K562 (cell line): ENCODE measurements at regions not wholly inside any gene's neighbourhood (a gene's known extent, or its start where the extent isn't known, plus 50 kb on each side); places are given as distances from the start of the nearest gene placed in this dataset.

ENCODE experiments used
- DIDO1 ChIP-seq: fragments of 450-650 bp; IDR thresholded peaks from 2 replicates; pipeline ENCODE4 v1.6.1; 2016; ENCODE audit warnings: low read depth, missing biosample characterization, missing genetic modification characterization
- EP300 ChIP-seq: IDR thresholded peaks from 2 replicates; pipeline ENCODE4 v1.6.1; 2012; ENCODE audit warnings: low read length, improper control_type of control experiment
- HMG20A ChIP-seq: fragments of 450-650 bp; formaldehyde crosslinking; conservative IDR thresholded peaks from 2 replicates; pipeline ENCODE4 v1.4.0; 2020; ENCODE audit warnings: mild to moderate bottlenecking, mixed read lengths
- LEF1 ChIP-seq: fragments of 450-650 bp; IDR thresholded peaks from 2 replicates; pipeline ENCODE4 v1.6.1; 2016; ENCODE audit warnings: mild to moderate bottlenecking
- NFYB ChIP-seq: IDR thresholded peaks from 2 replicates; pipeline ENCODE4 v1.6.1; 2011; ENCODE audit warnings: mild to moderate bottlenecking, moderate library complexity; ENCODE audit not compliant: insufficient read length; ENCODE audit errors: extremely low read depth
- SMAD3 ChIP-seq: fragments of 450-650 bp; formaldehyde crosslinking; conservative IDR thresholded peaks from 2 replicates; pipeline ENCODE4 v1.4.0; 2020; ENCODE audit warnings: mild to moderate bottlenecking
- ZBTB17 ChIP-seq: fragments of 450-650 bp; formaldehyde crosslinking; IDR thresholded peaks from 2 replicates; pipeline ENCODE4 v1.4.0; 2020; ENCODE audit warnings: mild to moderate bottlenecking
- ZBTB8A ChIP-seq: fragments of 450-650 bp; IDR thresholded peaks from 2 replicates; pipeline ENCODE4 v1.6.1; 2018; ENCODE audit warnings: mild to moderate bottlenecking, moderate library complexity; ENCODE audit not compliant: partially characterized antibody
- TF ChIP-seq, protein P1 (sequence below), 3 experiments: IDR thresholded peaks in 2 of 3; conservative IDR thresholded peaks in 1 of 3; 2 replicates each; pipeline ENCODE4 v1.5.1; 2011 to 2012; ENCODE audit warnings: low read length in 3 of 3, mild to moderate bottlenecking in 3 of 3, control low read depth in 2 of 3, improper control_type of control experiment in 1 of 3, inconsistent platforms in 1 of 3, low read depth in 1 of 3, mixed read lengths in 1 of 3, moderate library complexity in 1 of 3; ENCODE audit not compliant: insufficient read depth in 2 of 3
- TF ChIP-seq, protein P2 (sequence below): sonication (generic); formaldehyde crosslinking; IDR thresholded peaks from 2 replicates; pipeline ENCODE4 v1.8.1; 2023; ENCODE audit warnings: mild to moderate bottlenecking, missing genetic modification reagents
- TF ChIP-seq, protein P3 (sequence below): fragments of 450-650 bp; IDR thresholded peaks from 2 replicates; pipeline ENCODE4 v1.6.1; 2018; ENCODE audit not compliant: partially characterized antibody
- TF ChIP-seq, protein P4 (sequence below), 2 experiments: fragments of 450-650 bp in 1 of 2; sonication (generic) in 1 of 2; formaldehyde crosslinking in 1 of 2; IDR thresholded peaks; 2 replicates each; pipeline versions ENCODE4 v1.7.1 to v1.9.0; 2016 to 2022; ENCODE audit warnings: inconsistent platforms in 1 of 2, mild to moderate bottlenecking in 1 of 2, missing genetic modification reagents in 1 of 2

DNA sequence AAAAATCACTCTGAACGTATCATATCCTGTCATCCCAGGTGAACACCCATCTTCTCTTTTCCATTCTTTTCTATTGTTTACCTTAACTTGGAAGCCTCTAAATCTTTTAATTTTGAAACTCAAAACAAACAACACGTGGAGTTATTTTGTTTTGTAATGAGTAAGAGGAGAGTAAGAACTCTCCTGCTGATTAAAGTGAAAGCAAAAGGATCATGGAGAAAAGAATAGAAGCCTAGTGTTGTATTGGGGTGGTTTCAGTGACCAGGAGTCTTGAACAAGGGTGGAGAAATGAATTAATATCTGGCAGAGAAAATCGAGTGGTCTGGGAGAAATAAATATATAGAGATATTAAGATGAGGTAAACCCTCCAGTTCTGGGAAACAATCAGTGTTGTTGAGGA, 237.4 kb upstream of the UGT8 start:
- TF ChIP-seq ZBTB17 (CRISPR knock-in tag) (no peak), HMG20A (CRISPR knock-in tag) (no peak), EP300 (no peak), SMAD3 (no peak), NFYB (no peak), LEF1 (no peak), DIDO1 (tag) (no peak), ZBTB8A (no peak)
- TF ChIP-seq, protein P1, sequence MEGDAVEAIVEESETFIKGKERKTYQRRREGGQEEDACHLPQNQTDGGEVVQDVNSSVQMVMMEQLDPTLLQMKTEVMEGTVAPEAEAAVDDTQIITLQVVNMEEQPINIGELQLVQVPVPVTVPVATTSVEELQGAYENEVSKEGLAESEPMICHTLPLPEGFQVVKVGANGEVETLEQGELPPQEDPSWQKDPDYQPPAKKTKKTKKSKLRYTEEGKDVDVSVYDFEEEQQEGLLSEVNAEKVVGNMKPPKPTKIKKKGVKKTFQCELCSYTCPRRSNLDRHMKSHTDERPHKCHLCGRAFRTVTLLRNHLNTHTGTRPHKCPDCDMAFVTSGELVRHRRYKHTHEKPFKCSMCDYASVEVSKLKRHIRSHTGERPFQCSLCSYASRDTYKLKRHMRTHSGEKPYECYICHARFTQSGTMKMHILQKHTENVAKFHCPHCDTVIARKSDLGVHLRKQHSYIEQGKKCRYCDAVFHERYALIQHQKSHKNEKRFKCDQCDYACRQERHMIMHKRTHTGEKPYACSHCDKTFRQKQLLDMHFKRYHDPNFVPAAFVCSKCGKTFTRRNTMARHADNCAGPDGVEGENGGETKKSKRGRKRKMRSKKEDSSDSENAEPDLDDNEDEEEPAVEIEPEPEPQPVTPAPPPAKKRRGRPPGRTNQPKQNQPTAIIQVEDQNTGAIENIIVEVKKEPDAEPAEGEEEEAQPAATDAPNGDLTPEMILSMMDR (IDR thresholded peaks at IDR 0.05 in 2 of 3, conservative IDR thresholded peaks at IDR 0.05 in 1 of 3; ENCODE audit: insufficient read depth in 2 of 3, low read depth in 1 of 3, low read length in 3 of 3) = no peak
- TF ChIP-seq, protein P2, sequence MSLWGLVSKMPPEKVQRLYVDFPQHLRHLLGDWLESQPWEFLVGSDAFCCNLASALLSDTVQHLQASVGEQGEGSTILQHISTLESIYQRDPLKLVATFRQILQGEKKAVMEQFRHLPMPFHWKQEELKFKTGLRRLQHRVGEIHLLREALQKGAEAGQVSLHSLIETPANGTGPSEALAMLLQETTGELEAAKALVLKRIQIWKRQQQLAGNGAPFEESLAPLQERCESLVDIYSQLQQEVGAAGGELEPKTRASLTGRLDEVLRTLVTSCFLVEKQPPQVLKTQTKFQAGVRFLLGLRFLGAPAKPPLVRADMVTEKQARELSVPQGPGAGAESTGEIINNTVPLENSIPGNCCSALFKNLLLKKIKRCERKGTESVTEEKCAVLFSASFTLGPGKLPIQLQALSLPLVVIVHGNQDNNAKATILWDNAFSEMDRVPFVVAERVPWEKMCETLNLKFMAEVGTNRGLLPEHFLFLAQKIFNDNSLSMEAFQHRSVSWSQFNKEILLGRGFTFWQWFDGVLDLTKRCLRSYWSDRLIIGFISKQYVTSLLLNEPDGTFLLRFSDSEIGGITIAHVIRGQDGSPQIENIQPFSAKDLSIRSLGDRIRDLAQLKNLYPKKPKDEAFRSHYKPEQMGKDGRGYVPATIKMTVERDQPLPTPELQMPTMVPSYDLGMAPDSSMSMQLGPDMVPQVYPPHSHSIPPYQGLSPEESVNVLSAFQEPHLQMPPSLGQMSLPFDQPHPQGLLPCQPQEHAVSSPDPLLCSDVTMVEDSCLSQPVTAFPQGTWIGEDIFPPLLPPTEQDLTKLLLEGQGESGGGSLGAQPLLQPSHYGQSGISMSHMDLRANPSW (CRISPR knock-in tag) = no peak
- TF ChIP-seq, protein P3, sequence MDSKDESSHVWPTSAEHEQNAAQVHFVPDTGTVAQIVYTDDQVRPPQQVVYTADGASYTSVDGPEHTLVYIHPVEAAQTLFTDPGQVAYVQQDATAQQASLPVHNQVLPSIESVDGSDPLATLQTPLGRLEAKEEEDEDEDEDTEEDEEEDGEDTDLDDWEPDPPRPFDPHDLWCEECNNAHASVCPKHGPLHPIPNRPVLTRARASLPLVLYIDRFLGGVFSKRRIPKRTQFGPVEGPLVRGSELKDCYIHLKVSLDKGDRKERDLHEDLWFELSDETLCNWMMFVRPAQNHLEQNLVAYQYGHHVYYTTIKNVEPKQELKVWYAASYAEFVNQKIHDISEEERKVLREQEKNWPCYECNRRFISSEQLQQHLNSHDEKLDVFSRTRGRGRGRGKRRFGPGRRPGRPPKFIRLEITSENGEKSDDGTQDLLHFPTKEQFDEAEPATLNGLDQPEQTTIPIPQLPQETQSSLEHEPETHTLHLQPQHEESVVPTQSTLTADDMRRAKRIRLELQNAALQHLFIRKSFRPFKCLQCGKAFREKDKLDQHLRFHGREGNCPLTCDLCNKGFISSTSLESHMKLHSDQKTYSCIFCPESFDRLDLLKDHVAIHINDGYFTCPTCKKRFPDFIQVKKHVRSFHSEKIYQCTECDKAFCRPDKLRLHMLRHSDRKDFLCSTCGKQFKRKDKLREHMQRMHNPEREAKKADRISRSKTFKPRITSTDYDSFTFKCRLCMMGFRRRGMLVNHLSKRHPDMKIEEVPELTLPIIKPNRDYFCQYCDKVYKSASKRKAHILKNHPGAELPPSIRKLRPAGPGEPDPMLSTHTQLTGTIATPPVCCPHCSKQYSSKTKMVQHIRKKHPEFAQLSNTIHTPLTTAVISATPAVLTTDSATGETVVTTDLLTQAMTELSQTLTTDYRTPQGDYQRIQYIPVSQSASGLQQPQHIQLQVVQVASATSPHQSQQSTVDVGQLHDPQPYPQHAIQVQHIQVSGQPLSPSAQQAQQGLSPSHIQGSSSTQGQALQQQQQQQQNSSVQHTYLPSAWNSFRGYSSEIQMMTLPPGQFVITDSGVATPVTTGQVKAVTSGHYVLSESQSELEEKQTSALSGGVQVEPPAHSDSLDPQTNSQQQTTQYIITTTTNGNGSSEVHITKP = no peak
- TF ChIP-seq, protein P4, sequence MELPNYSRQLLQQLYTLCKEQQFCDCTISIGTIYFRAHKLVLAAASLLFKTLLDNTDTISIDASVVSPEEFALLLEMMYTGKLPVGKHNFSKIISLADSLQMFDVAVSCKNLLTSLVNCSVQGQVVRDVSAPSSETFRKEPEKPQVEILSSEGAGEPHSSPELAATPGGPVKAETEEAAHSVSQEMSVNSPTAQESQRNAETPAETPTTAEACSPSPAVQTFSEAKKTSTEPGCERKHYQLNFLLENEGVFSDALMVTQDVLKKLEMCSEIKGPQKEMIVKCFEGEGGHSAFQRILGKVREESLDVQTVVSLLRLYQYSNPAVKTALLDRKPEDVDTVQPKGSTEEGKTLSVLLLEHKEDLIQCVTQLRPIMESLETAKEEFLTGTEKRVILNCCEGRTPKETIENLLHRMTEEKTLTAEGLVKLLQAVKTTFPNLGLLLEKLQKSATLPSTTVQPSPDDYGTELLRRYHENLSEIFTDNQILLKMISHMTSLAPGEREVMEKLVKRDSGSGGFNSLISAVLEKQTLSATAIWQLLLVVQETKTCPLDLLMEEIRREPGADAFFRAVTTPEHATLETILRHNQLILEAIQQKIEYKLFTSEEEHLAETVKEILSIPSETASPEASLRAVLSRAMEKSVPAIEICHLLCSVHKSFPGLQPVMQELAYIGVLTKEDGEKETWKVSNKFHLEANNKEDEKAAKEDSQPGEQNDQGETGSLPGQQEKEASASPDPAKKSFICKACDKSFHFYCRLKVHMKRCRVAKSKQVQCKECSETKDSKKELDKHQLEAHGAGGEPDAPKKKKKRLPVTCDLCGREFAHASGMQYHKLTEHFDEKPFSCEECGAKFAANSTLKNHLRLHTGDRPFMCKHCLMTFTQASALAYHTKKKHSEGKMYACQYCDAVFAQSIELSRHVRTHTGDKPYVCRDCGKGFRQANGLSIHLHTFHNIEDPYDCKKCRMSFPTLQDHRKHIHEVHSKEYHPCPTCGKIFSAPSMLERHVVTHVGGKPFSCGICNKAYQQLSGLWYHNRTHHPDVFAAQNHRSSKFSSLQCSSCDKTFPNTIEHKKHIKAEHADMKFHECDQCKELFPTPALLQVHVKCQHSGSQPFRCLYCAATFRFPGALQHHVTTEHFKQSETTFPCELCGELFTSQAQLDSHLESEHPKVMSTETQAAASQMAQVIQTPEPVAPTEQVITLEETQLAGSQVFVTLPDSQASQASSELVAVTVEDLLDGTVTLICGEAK (IDR thresholded peaks at IDR 0.05) = no peak
- TF ChIP-seq, protein P4 (CRISPR knock-in tag; IDR thresholded peaks at IDR 0.05) = no peak
